ENCODE measurements at regions not wholly inside any gene's neighbourhood (a gene's known extent, or its start where the extent isn't known, plus 50 kb on each side); places are given as distances from the start of the nearest gene placed in this dataset.

GRCh38 chr6:4592026-4592425 is 184.2 kb upstream of the CDYL start:
- no peak for TF ChIP-seq CTCF (IDR thresholded peaks at IDR 0.05; ENCODE audit: low read depth, low read length)
- no peaks in the 10 kb centered on the region for H3K9me3 ChIP-seq (ENCODE audit: control insufficient read depth, insufficient read depth, low read length)
- ChIA-PET CTCF (no interaction called here), POLR2A (no interaction called here)
- H3K27ac ChIP-seq (ENCODE audit: low read depth, low read length) = no peak overlapping the region
- H3K4me3 ChIP-seq (ENCODE audit: low read depth, low read length) = no peak overlapping the region
- H3K27me3 ChIP-seq (ENCODE audit: control insufficient read depth, insufficient read depth, low read length) = no peaks in the 10 kb centered on the region
- DNase-seq (ENCODE audit: low read depth, low spot score) = no peak

- no peak for DNase-seq (ENCODE audit: low read depth, low spot score)
- ChIA-PET CTCF (no interaction called here), POLR2A (no interaction called here)
- H3K9me3 ChIP-seq (ENCODE audit: control insufficient read depth, insufficient read depth, low read length) = no peaks in the 10 kb centered on the region
- TF ChIP-seq CTCF (IDR thresholded peaks at IDR 0.05; ENCODE audit: low read depth, low read length) = no peak
- no peaks in the 10 kb centered on the region for H3K27me3 ChIP-seq (ENCODE audit: control insufficient read depth, insufficient read depth, low read length)
- H3K4me3 ChIP-seq (ENCODE audit: low read depth, low read length) = no peak overlapping the region
- H3K27ac ChIP-seq (ENCODE audit: low read depth, low read length) = no peak overlapping the region
These were observed 185.0 kb upstream of the CDYL start for GRCh38 chr6:4591218-4591617.

- TF ChIP-seq CTCF (IDR thresholded peaks at IDR 0.05; ENCODE audit: low read depth, low read length) = no peak
- H3K9me3 ChIP-seq (ENCODE audit: control insufficient read depth, insufficient read depth, low read length) = no peaks in the 10 kb centered on the region
- no peaks in the 10 kb centered on the region for H3K27me3 ChIP-seq (ENCODE audit: control insufficient read depth, insufficient read depth, low read length)
- no peak overlapping the region for H3K4me3 ChIP-seq (ENCODE audit: low read depth, low read length)
- ChIA-PET POLR2A (no interaction called here), CTCF (interaction anchor here (0.5 kb wide), 1 partner anchor 395 kb away, joined by 4 read pairs; no protein-coding TSS in a partner anchor)
- no peak overlapping the region for H3K27ac ChIP-seq (ENCODE audit: low read depth, low read length)
- DNase-seq (ENCODE audit: low read depth, low spot score) = no peak
These were observed 186.9 kb upstream of the CDYL start for GRCh38 chr6:4589295-4589694.

- no peaks in the 10 kb centered on the region for H3K27me3 ChIP-seq (ENCODE audit: control insufficient read depth, insufficient read depth, low read length)
- ChIA-PET CTCF (no interaction called here), POLR2A (no interaction called here)
These were observed 187.6 kb upstream of the CDYL start for GRCh38 chr6:4588581-4588980.

GRCh38 chr6:4588163-4588562 is 188.0 kb upstream of the CDYL start:
- ChIA-PET POLR2A (no interaction called here), CTCF (no interaction called here)
- no peak overlapping the region for H3K4me3 ChIP-seq (ENCODE audit: low read depth, low read length)
- H3K9me3 ChIP-seq (ENCODE audit: control insufficient read depth, insufficient read depth, low read length) = no peaks in the 10 kb centered on the region
- H3K27me3 ChIP-seq (ENCODE audit: control insufficient read depth, insufficient read depth, low read length) = no peaks in the 10 kb centered on the region
- TF ChIP-seq CTCF (IDR thresholded peaks at IDR 0.05; ENCODE audit: low read depth, low read length) = no peak
- no peak overlapping the region for H3K27ac ChIP-seq (ENCODE audit: low read depth, low read length)
- no peak for DNase-seq (ENCODE audit: low read depth, low spot score)

More at GRCh38 chr6:4588581-4588980, 187.6 kb upstream of the CDYL start:
- TF ChIP-seq CTCF (IDR thresholded peaks at IDR 0.05; ENCODE audit: low read depth, low read length) = no peak
- H3K9me3 ChIP-seq (ENCODE audit: control insufficient read depth, insufficient read depth, low read length) = no peaks in the 10 kb centered on the region
- no peak overlapping the region for H3K27ac ChIP-seq (ENCODE audit: low read depth, low read length)
- H3K4me3 ChIP-seq (ENCODE audit: low read depth, low read length) = no peak overlapping the region
- no peak for DNase-seq (ENCODE audit: low read depth, low spot score)
